ENCODE measurements at regions not wholly inside any gene's neighbourhood (a gene's known extent, or its start where the extent isn't known, plus 50 kb on each side); places are given as distances from the start of the nearest gene placed in this dataset.

DNA sequence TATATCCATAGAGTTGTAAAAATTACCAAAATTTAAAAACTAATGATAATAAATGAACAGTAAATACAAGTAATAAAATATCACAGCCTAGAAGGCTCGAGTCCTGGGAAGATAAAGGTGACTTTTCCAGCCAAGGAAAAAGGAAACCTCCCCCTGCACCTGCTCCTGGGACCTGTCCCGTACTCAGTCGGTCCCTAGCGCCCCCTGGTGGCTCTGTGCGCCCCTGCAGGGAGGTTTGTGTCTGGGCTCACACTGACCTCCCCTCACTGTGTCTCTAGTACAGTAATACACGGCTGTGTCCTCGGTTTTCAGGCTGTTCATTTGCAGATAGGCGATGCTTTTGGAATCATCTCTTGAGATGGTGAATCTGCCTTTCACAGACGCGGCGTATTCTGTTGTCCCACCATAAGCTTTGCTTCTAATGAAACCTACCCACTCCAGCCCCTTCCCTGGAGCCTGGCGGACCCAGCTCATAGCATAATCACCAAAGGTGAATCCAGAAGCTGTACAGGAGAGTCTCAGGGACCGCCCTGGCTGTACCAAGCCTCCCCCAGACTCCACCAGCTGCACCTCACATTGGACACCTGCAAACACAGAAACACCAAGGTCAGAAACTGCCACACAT lies 1030.4 kb downstream of the TMEM121 start:
- H3K27ac Mint-ChIP-seq: no peak overlapping the region
- H3K4me1 Mint-ChIP-seq (ENCODE audit: low read depth): no peaks in the 10 kb centered on the region
- TF ChIP-seq, protein P1, sequence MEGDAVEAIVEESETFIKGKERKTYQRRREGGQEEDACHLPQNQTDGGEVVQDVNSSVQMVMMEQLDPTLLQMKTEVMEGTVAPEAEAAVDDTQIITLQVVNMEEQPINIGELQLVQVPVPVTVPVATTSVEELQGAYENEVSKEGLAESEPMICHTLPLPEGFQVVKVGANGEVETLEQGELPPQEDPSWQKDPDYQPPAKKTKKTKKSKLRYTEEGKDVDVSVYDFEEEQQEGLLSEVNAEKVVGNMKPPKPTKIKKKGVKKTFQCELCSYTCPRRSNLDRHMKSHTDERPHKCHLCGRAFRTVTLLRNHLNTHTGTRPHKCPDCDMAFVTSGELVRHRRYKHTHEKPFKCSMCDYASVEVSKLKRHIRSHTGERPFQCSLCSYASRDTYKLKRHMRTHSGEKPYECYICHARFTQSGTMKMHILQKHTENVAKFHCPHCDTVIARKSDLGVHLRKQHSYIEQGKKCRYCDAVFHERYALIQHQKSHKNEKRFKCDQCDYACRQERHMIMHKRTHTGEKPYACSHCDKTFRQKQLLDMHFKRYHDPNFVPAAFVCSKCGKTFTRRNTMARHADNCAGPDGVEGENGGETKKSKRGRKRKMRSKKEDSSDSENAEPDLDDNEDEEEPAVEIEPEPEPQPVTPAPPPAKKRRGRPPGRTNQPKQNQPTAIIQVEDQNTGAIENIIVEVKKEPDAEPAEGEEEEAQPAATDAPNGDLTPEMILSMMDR (IDR thresholded peaks at IDR 0.05; ENCODE audit: unreplicated experiment): no peak
- no peak overlapping the region for H3K4me3 Mint-ChIP-seq (ENCODE audit: low read depth)
- H3K36me3 Mint-ChIP-seq (ENCODE audit: insufficient read depth): peaks cover 3% of the 10 kb centered on the region
- DNase-seq (ENCODE audit: low spot score, unreplicated experiment): no peak
- no peaks in the 10 kb centered on the region for H3K27me3 Mint-ChIP-seq
- H3K9me3 Mint-ChIP-seq (ENCODE audit: low read depth): peaks cover 41% of the 10 kb centered on the region

DNA sequence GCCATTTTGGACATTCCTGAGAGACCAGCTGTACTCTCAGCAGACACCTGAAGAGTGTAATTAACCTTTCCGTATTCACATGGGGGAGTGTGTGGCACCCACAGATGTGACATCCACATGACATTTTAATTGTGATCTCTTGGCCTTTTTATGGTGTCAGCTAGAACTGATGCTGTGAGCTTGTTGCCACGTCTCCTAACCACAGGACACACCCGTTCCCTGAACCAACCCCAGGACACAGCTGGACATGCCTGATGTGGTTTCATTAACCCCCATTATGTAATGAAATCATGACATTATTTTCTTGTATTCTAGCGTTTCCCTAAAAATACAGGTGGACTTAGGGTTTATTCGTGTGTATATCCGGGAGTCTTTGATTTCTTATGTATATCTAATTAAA lies 1036.1 kb downstream of the TMEM121 start:
- Mint-ChIP-seq H3K4me1 (ENCODE audit: low read depth) (no peaks in the 10 kb centered on the region), H3K27me3 (no peaks in the 10 kb centered on the region), H3K9me3 (ENCODE audit: low read depth) (peaks cover 56% of the 10 kb centered on the region), H3K27ac (no peak overlapping the region), H3K4me3 (ENCODE audit: low read depth) (no peak overlapping the region), H3K36me3 (ENCODE audit: insufficient read depth) (peaks cover 6% of the 10 kb centered on the region)
- TF ChIP-seq, protein P1 (IDR thresholded peaks at IDR 0.05; ENCODE audit: unreplicated experiment): no peak
- no peak for DNase-seq (ENCODE audit: low spot score, unreplicated experiment)

DNA sequence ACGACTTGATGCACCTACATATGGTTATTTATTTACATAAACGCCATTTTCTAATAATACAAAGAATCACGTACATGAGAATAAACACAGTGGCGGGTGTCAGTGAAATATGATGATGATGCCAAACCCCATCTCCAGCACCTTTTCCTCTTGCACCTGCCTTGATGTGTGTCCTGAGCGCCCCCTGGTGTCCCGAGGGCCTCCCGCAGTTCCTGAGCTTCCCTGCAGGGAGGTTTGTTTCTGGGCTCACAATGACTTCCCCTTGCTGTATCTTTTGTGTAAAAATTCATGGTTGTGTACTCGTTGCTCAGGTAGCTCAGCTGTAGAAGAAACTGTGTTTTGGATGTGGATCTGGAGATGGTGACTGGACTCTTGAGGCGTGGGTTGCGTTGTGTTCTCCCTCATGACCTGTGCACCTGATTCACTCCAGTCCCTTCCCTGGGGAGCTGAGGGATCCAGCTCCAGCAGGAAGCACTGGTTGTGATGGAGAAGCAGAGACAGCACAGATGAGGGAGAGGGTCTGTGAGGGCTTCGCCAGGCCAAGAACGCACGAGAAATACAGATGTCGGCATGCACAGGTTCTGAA lies 1037.8 kb downstream of the TMEM121 start:
- Mint-ChIP-seq H3K9me3 (ENCODE audit: low read depth) (peaks cover 61% of the 10 kb centered on the region), H3K36me3 (ENCODE audit: insufficient read depth) (peaks cover 6% of the 10 kb centered on the region), H3K4me3 (ENCODE audit: low read depth) (no peak overlapping the region), H3K4me1 (ENCODE audit: low read depth) (no peaks in the 10 kb centered on the region), H3K27me3 (no peaks in the 10 kb centered on the region), H3K27ac (no peak overlapping the region)
- TF ChIP-seq, protein P1 (IDR thresholded peaks at IDR 0.05; ENCODE audit: unreplicated experiment): no peak
- no peak for DNase-seq (ENCODE audit: low spot score, unreplicated experiment)

DNA sequence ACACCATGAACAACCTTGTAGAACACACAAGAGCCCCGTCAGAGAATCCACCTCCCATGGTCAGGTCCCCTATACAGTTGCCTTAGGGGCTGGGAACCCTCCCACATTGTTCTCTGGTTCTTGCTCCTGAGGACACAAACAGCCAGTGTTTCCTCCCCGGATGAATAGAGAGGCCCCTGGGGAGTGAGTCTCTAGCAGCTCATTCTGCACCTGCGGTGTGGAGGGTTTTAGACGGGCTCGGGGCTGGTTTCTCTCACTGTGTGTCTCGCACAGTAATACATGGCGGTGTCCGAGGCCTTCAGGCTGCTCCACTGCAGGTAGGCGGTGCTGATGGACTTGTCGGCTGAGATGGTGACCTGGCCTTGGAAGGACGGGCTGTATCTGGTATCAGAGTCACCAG lies 1052.1 kb downstream of the TMEM121 start:
- DNase-seq (ENCODE audit: low spot score, unreplicated experiment): no peak
- Mint-ChIP-seq H3K27ac (no peak overlapping the region), H3K4me1 (ENCODE audit: low read depth) (no peaks in the 10 kb centered on the region), H3K36me3 (ENCODE audit: insufficient read depth) (no peaks in the 10 kb centered on the region), H3K9me3 (ENCODE audit: low read depth) (peaks cover 56% of the 10 kb centered on the region), H3K27me3 (no peaks in the 10 kb centered on the region), H3K4me3 (ENCODE audit: low read depth) (no peak overlapping the region)
- TF ChIP-seq, protein P1 (IDR thresholded peaks at IDR 0.05; ENCODE audit: unreplicated experiment): no peak

DNA sequence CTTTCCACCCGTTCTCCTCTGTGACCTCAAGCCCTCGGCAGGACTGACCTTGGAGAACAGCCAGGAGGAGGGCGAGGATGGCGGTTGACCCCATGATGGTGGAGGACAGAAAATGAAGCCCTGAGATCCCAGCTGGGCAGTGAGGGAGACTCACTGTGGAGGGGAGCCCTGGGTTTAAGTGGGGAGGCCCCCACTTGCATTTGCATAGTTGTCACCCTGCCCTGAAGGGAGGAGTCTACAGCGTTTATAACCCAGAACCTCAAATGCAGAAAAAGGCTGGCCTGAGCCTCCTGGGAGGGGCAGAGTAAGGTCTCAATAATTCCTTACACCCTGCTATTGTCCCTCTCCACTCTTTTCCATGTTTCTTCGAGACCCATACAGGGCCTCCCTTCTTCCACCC lies 1052.7 kb downstream of the TMEM121 start:
- no peaks in the 10 kb centered on the region for H3K4me1 Mint-ChIP-seq (ENCODE audit: low read depth)
- TF ChIP-seq, protein P1 (IDR thresholded peaks at IDR 0.05; ENCODE audit: unreplicated experiment): no peak
- DNase-seq (ENCODE audit: low spot score, unreplicated experiment): no peak
- H3K27ac Mint-ChIP-seq: no peak overlapping the region
- H3K27me3 Mint-ChIP-seq: no peaks in the 10 kb centered on the region
- H3K36me3 Mint-ChIP-seq (ENCODE audit: insufficient read depth): no peaks in the 10 kb centered on the region
- no peak overlapping the region for H3K4me3 Mint-ChIP-seq (ENCODE audit: low read depth)
- H3K9me3 Mint-ChIP-seq (ENCODE audit: low read depth): peaks cover 57% of the 10 kb centered on the region

Data from progenitor cell of endocrine pancreas (in vitro differentiated cells).